PC-3 (cell line): ENCODE measurements at regions not wholly inside any gene's neighbourhood (a gene's known extent, or its start where the extent isn't known, plus 50 kb on each side); places are given as distances from the start of the nearest gene placed in this dataset.

Experiments used
- ATAC-seq: fragments of 200-7000 bp; cut with Tn5 transposase; 2 replicates; pipeline ENCODE4 v1.9.1; 2020; ENCODE audit warnings: mild to moderate bottlenecking, moderate library complexity
- BruUV-seq: library from RNA; stranded (reverse); fragments of 400-500 nt; replicated peaks from 2 replicates; lab custom pipeline; 2021; lab: Mats Ljungman, UMichigan
- CTCF ChIA-PET: fragments of 300-600 bp; sonication (Branson Sonifier 250); formaldehyde crosslinking; loops from one replicate; lab custom pipeline; 2022; ENCODE audit warnings: antibody characterized with exemption; lab: Charles Lee
- POLR2A ChIA-PET: fragments of 300-600 bp; sonication (Branson Sonifier 250); formaldehyde crosslinking; loops from one replicate; lab custom pipeline; 2022; ENCODE audit warnings: antibody characterized with exemption; ENCODE audit not compliant: unreplicated experiment; lab: Charles Lee
- DNase-seq: peaks from one replicate; pipeline ENCODE4 v3.0.0-alpha.2; 2015
- H2AFZ ChIP-seq: fragments of 300-600 bp; sonication (generic); 2 replicates; pipeline ENCODE4 v1.6.0; 2016; ENCODE audit warnings: antibody characterized with exemption, low read length
- H3F3A ChIP-seq: fragments of 300-600 bp; sonication (generic); one replicate; pipeline ENCODE4 v1.6.0; 2017; ENCODE audit warnings: antibody characterized with exemption, low read length, control low read depth, mild to moderate bottlenecking; ENCODE audit not compliant: unreplicated experiment
- H3K27ac ChIP-seq: fragments of 300-600 bp; sonication (generic); 2 replicates; pipeline ENCODE4 v1.5.1; 2016; ENCODE audit warnings: mild to moderate bottlenecking, low read length
- H3K27me3 ChIP-seq: fragments of 300-600 bp; sonication (generic); 2 replicates; pipeline ENCODE4 v1.6.1; 2016; ENCODE audit warnings: low read length, mixed read lengths
- H3K36me3 ChIP-seq: fragments of 300-600 bp; sonication (generic); 2 replicates; pipeline ENCODE4 v1.6.1; 2016; ENCODE audit warnings: low read depth, mixed run types, low read length, mixed read lengths
- H3K4me1 ChIP-seq: fragments of 300-600 bp; sonication (generic); 2 replicates; pipeline ENCODE4 v1.5.1; 2016; ENCODE audit warnings: low read length; ENCODE audit not compliant: insufficient read depth
- H3K4me2 ChIP-seq: fragments of 300-600 bp; sonication (generic); 2 replicates; pipeline ENCODE4 v1.6.0; 2016; ENCODE audit warnings: low read length
- H3K4me3 ChIP-seq: fragments of 300-600 bp; sonication (generic); 2 replicates; pipeline ENCODE4 v1.5.1; 2016; ENCODE audit warnings: mild to moderate bottlenecking, low read length, mixed read lengths
- H3K79me2 ChIP-seq: fragments of 300-600 bp; sonication (generic); 2 replicates; pipeline ENCODE4 v1.6.1; 2017; ENCODE audit warnings: low read length, mixed read lengths
- H3K9ac ChIP-seq: fragments of 300-600 bp; sonication (generic); 2 replicates; pipeline ENCODE4 v1.6.0; 2016; ENCODE audit warnings: mild to moderate bottlenecking, low read length
- H3K9me2 ChIP-seq: fragments of 300-600 bp; sonication (generic); replicated peaks from 2 replicates; pipeline ENCODE4 v1.6.1; 2016; ENCODE audit warnings: mixed run types, low read length, mixed read lengths
- H3K9me3 ChIP-seq: fragments of 300-600 bp; sonication (generic); 2 replicates; pipeline ENCODE4 v1.6.1; 2016; ENCODE audit warnings: low read length, mixed read lengths
- H4K20me1 ChIP-seq: fragments of 300-600 bp; sonication (generic); 2 replicates; pipeline ENCODE4 v1.6.1; 2016; ENCODE audit warnings: low read length, mixed read lengths
- EZH2 ChIP-seq: fragments of 300-600 bp; sonication (generic); IDR thresholded peaks from one replicate; pipeline ENCODE4 v1.6.1; 2017; ENCODE audit warnings: antibody characterized with exemption, mild to moderate bottlenecking, low read length; ENCODE audit not compliant: unreplicated experiment
- EZH2phosphoT487 ChIP-seq: fragments of 300-600 bp; sonication (generic); IDR thresholded peaks from 2 replicates; pipeline ENCODE4 v1.6.1; 2018; ENCODE audit warnings: mild to moderate bottlenecking, antibody characterized with exemption, low read length, borderline replicate concordance
- intact Hi-C: fragments of 100-400 bp; cut with micrococcal nuclease; formaldehyde crosslinking; loops from 2 replicates; pipeline ENCODE4 v1.9.0; 2023
- TF ChIP-seq, protein P1 (sequence below): fragments of 300-600 bp; sonication (generic); conservative IDR thresholded peaks from 2 replicates; pipeline ENCODE4 v1.5.1; 2017; ENCODE audit warnings: antibody characterized with exemption, low read depth, mild to moderate bottlenecking, low read length

DNA sequence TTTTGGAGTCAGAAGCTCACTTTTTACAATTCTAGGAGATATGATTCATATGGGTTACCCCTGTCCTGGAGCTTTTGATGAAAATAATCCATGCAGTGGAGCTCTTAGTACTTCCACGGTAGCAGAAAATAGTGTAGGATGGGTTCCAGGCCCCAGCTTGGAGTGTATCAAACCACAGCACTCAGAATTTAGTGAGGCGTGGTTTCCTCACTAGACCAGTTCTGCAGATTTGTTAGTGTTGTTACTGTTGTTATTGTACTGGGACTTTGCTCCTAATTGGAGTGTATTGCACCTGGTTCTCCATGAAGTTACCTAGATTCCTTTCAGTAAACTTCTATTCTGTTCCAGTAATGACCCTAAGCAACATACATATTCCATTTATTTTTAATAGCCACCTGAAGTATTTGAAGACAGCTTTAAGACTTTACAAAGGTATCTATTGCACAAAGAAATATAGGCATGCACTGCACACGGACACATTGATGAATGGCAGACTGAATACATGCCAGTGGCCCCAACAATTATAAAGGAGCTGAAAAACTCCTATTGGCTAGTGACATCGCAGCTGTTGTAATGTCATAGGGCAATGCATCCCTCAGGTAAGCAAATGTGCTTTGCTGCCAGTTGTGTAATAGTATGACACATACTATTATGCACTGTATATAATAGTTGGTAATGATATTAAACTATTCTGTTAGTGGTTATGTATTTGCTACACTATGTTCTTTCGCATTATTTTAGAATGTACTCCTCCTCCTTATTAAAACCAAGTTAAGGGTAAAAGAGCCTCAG lies 1058.0 kb downstream of the KCNT2 start:
- H3K9me2 ChIP-seq, result no peaks in the 10 kb centered on the region
- H2AFZ ChIP-seq, result no peak overlapping the region
- H3K36me3 ChIP-seq, result no peaks in the 10 kb centered on the region
- intact Hi-C loops, result no loop called here
- no peaks in the 10 kb centered on the region for H3K4me1 ChIP-seq
- H3K9ac ChIP-seq, result no peak overlapping the region
- no peak overlapping the region for H3K4me3 ChIP-seq
- BruUV-seq, result no TSS peak
- POLR2A ChIA-PET, result no interaction called here
- H3K79me2 ChIP-seq, result no peaks in the 10 kb centered on the region
- ATAC-seq, result no peak
- no peaks in the 10 kb centered on the region for H4K20me1 ChIP-seq
- TF ChIP-seq EZH2phosphoT487 (no peak), EZH2 (no peak)
- TF ChIP-seq, protein P1, sequence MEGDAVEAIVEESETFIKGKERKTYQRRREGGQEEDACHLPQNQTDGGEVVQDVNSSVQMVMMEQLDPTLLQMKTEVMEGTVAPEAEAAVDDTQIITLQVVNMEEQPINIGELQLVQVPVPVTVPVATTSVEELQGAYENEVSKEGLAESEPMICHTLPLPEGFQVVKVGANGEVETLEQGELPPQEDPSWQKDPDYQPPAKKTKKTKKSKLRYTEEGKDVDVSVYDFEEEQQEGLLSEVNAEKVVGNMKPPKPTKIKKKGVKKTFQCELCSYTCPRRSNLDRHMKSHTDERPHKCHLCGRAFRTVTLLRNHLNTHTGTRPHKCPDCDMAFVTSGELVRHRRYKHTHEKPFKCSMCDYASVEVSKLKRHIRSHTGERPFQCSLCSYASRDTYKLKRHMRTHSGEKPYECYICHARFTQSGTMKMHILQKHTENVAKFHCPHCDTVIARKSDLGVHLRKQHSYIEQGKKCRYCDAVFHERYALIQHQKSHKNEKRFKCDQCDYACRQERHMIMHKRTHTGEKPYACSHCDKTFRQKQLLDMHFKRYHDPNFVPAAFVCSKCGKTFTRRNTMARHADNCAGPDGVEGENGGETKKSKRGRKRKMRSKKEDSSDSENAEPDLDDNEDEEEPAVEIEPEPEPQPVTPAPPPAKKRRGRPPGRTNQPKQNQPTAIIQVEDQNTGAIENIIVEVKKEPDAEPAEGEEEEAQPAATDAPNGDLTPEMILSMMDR, result no peak
- H3K27ac ChIP-seq, result no peak overlapping the region
- DNase-seq, result no peak
- H3F3A ChIP-seq, result no peaks in the 10 kb centered on the region
- no peaks in the 10 kb centered on the region for H3K27me3 ChIP-seq
- CTCF ChIA-PET, result no interaction called here
- no peak overlapping the region for H3K4me2 ChIP-seq
- no peaks in the 10 kb centered on the region for H3K9me3 ChIP-seq

DNA sequence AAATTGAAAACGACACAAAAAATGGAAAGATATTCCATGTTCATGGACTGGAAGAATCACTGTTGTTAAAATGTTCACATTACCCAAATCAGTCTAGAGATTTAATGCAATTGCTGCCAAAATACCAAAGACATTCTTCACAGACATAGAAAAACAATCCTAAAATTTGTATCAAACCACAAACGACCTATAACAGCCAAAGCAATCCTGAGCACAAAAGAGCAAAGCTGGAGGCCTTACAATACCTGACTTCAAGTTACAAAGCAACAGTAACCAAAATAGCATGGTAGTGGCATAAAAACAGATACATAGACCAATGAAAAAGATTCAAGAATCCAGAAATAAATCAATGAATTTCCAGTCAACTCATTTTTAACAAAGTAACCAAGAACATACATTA lies 1077.3 kb downstream of the KCNT2 start:
- no peak overlapping the region for H3K27ac ChIP-seq
- POLR2A ChIA-PET, result no interaction called here
- DNase-seq (no peak), ATAC-seq (no peak)
- H3K79me2 ChIP-seq, result no peaks in the 10 kb centered on the region
- no peaks in the 10 kb centered on the region for H3F3A ChIP-seq
- intact Hi-C loops, result no loop called here
- TF ChIP-seq, protein P1, result no peak
- TF ChIP-seq EZH2phosphoT487 (no peak), EZH2 (no peak)
- H3K9me3 ChIP-seq, result no peaks in the 10 kb centered on the region
- no peaks in the 10 kb centered on the region for H3K36me3 ChIP-seq
- H3K27me3 ChIP-seq, result no peaks in the 10 kb centered on the region
- H3K9me2 ChIP-seq, result no peaks in the 10 kb centered on the region
- H3K4me1 ChIP-seq, result no peaks in the 10 kb centered on the region
- no peak overlapping the region for H3K4me3 ChIP-seq
- CTCF ChIA-PET, result no interaction called here
- no TSS peak for BruUV-seq
- no peak overlapping the region for H2AFZ ChIP-seq
- no peak overlapping the region for H3K4me2 ChIP-seq
- H3K9ac ChIP-seq, result no peak overlapping the region
- H4K20me1 ChIP-seq, result no peaks in the 10 kb centered on the region

DNA sequence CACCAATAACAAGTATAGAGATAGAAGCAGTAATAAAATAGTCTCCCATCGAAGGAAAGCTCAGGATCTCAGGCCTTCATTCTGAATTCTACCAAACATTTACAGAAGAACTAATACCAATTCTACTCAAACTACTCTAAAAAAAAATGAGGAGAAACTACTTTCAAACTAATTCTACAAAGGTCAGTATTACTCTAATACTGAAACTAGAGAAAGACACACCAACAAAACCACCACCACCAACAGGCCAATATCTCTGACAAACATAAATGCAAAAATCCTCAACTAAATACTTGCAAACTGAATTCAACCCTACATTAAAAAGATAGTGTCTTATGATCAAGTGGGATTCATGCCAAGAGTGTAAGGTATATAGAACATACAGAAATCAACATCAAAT lies 1078.4 kb downstream of the KCNT2 start:
- Histone ChIP-seq H3K79me2 (no peaks in the 10 kb centered on the region), H3K4me2 (no peak overlapping the region), H3K4me3 (no peak overlapping the region), H3F3A (no peaks in the 10 kb centered on the region), H3K9me3 (no peaks in the 10 kb centered on the region), H2AFZ (no peak overlapping the region), H3K27me3 (no peaks in the 10 kb centered on the region), H3K27ac (no peak overlapping the region), H3K36me3 (no peaks in the 10 kb centered on the region), H3K4me1 (no peaks in the 10 kb centered on the region), H4K20me1 (no peaks in the 10 kb centered on the region), H3K9me2 (no peaks in the 10 kb centered on the region), H3K9ac (no peak overlapping the region)
- BruUV-seq, result no TSS peak
- intact Hi-C loops, result no loop called here
- ATAC-seq (no peak), DNase-seq (no peak)
- CTCF ChIA-PET, result no interaction called here
- POLR2A ChIA-PET, result no interaction called here
- TF ChIP-seq EZH2 (no peak), EZH2phosphoT487 (no peak)
- TF ChIP-seq, protein P1, result no peak
